Body of pancreas (tissue), 4 donors: ENCODE measurements at regions not wholly inside any gene's neighbourhood (a gene's known extent, or its start where the extent isn't known, plus 50 kb on each side); places are given as distances from the start of the nearest gene placed in this dataset.

ENCODE experiments used
- ATAC-seq: fragments of 150-250 bp; one replicate; pipeline ENCODE4 v1.9.1; 2016
- DNase-seq, 4 donors: peaks; one replicate each; pipeline ENCODE4 v3.0.0-alpha.2; 2019
- H3K27ac ChIP-seq, 4 donors: fragments of 200-600 bp; sonication (generic); 1 replicate in 3 of 4; 2 replicates in 1 of 4; pipeline versions ENCODE4 v1.5.1 to v1.6.1; 2016 to 2019; ENCODE audit warnings: mild to moderate bottlenecking in 1 of 4, mixed read lengths in 1 of 4, moderate library complexity in 1 of 4
- H3K27me3 ChIP-seq, 2 donors: fragments of 200-600 bp; sonication (generic); one replicate each; pipeline ENCODE4 v1.6.0; 2016; ENCODE audit warnings: mild to moderate bottlenecking in 1 of 2
- H3K36me3 ChIP-seq, 2 donors: fragments of 200-600 bp; sonication (generic); replicated peaks in 1 of 2; 2 replicates each; pipeline ENCODE4 v1.5.1; 2016; ENCODE audit warnings: low read depth in 2 of 2; ENCODE audit not compliant: insufficient read depth in 1 of 2
- H3K4me1 ChIP-seq: fragments of 200-600 bp; sonication (generic); one replicate; pipeline ENCODE4 v1.6.0; 2016
- H3K4me3 ChIP-seq, 2 donors: fragments of 200-600 bp; sonication (generic); 1 replicate in 1 of 2; 2 replicates in 1 of 2; pipeline ENCODE4 v1.5.1; 2016 to 2019
- H3K9me3 ChIP-seq, 3 donors: fragments of 200-600 bp; sonication (generic); 1 replicate in 2 of 3; 2 replicates in 1 of 3; pipeline ENCODE4 v1.5.1; 2016
- POLR2A ChIP-seq, 3 donors: fragments of 450-650 bp; IDR thresholded peaks; one replicate each; pipeline ENCODE4 v1.6.1; 2016; ENCODE audit warnings: antibody characterized with exemption in 3 of 3, mild to moderate bottlenecking in 2 of 3
- WGBS, 2 donors: methylation state at CpG; one replicate each; pipeline ENCODE4 v1.1.5; 2017; 5-methylcytosine and 5-hydroxymethylcytosine counted together
- intact Hi-C: fragments of 100-400 bp; cut with DNase I; formaldehyde crosslinking; loops from one replicate; pipeline ENCODE4 v1.15.1; 2023
- TF ChIP-seq, protein P1 (sequence below), 7 experiments: fragments of 450-650 bp in 4 of 7; fragments of 200-600 bp in 3 of 7; sonication (generic) in 3 of 7; IDR thresholded peaks; one replicate each; pipeline ENCODE4 v1.5.1; 2016 to 2019; ENCODE audit warnings: antibody characterized with exemption in 7 of 7

DNA sequence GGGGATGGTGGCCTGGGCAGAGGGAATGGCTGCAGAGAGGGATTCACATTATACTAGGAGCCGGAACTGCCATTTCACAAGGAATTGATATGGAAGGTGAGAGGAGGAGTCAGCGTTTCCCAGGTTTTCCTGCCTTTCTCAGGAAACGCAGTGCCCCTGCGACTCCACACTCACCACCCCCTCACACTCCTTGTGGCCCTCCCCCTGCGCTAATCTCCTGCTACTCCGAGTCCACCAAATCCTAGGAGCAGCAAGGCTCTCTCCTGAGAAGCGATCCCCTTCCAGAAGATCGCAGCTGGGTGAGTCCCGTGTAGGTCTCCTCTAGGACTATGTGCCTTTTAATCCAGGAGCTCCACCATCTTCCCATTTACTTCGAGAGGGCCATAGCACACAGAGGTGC is 140.6 kb downstream of the VAPA start:
- no peaks in the 10 kb centered on the region for H3K27me3 ChIP-seq
- H3K9me3 ChIP-seq: no peaks in the 10 kb centered on the region
- TF ChIP-seq, protein P1, sequence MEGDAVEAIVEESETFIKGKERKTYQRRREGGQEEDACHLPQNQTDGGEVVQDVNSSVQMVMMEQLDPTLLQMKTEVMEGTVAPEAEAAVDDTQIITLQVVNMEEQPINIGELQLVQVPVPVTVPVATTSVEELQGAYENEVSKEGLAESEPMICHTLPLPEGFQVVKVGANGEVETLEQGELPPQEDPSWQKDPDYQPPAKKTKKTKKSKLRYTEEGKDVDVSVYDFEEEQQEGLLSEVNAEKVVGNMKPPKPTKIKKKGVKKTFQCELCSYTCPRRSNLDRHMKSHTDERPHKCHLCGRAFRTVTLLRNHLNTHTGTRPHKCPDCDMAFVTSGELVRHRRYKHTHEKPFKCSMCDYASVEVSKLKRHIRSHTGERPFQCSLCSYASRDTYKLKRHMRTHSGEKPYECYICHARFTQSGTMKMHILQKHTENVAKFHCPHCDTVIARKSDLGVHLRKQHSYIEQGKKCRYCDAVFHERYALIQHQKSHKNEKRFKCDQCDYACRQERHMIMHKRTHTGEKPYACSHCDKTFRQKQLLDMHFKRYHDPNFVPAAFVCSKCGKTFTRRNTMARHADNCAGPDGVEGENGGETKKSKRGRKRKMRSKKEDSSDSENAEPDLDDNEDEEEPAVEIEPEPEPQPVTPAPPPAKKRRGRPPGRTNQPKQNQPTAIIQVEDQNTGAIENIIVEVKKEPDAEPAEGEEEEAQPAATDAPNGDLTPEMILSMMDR (IDR thresholded peaks at IDR 0.05): no peak
- no peak for TF ChIP-seq POLR2A (IDR thresholded peaks at IDR 0.05)
- no peak for DNase-seq
- H3K36me3 ChIP-seq: no peaks in the 10 kb centered on the region
- peaks cover 23% of the 10 kb centered on the region for H3K4me1 ChIP-seq
- H3K4me3 ChIP-seq: no peak overlapping the region
- WGBS, 2 donors: 92 to 93% methylated on average over 10 of the region's 10 CpGs
- intact Hi-C loops: no loop called here
- no peak overlapping the region for H3K27ac ChIP-seq
- no peak for ATAC-seq

GRCh38 chr18:10055125-10055750 is 141.4 kb downstream of the VAPA start:
- intact Hi-C loops: no loop called here
- ATAC-seq (no peak), DNase-seq (no peak)
- WGBS, 2 donors: 89 to 92% methylated on average over 10 of the region's 10 CpGs
- Histone ChIP-seq H3K36me3 (no peaks in the 10 kb centered on the region), H3K9me3 (no peaks in the 10 kb centered on the region), H3K27me3 (no peaks in the 10 kb centered on the region), H3K4me1 (peaks cover 23% of the 10 kb centered on the region), H3K27ac (no peak overlapping the region), H3K4me3 (no peak overlapping the region)
- TF ChIP-seq POLR2A (IDR thresholded peaks at IDR 0.05): no peak
- TF ChIP-seq, protein P1 (IDR thresholded peaks at IDR 0.05): no peak

- Histone ChIP-seq H3K9me3 (no peaks in the 10 kb centered on the region), H3K4me3 (no peak overlapping the region), H3K27ac (no peak overlapping the region), H3K27me3 (no peaks in the 10 kb centered on the region), H3K4me1 (peaks cover 23% of the 10 kb centered on the region), H3K36me3 (no peaks in the 10 kb centered on the region)
- TF ChIP-seq POLR2A (IDR thresholded peaks at IDR 0.05): no peak
- TF ChIP-seq, protein P1 (IDR thresholded peaks at IDR 0.05): no peak
- WGBS, 2 donors: 89 to 97% methylated on average over 11 to 12 of the region's 12 CpGs
- intact Hi-C loops: no loop called here
- DNase-seq (no peak), ATAC-seq (no peak)
Measured at GRCh38 chr18:10056506-10056905, 142.7 kb downstream of the VAPA start.

DNA sequence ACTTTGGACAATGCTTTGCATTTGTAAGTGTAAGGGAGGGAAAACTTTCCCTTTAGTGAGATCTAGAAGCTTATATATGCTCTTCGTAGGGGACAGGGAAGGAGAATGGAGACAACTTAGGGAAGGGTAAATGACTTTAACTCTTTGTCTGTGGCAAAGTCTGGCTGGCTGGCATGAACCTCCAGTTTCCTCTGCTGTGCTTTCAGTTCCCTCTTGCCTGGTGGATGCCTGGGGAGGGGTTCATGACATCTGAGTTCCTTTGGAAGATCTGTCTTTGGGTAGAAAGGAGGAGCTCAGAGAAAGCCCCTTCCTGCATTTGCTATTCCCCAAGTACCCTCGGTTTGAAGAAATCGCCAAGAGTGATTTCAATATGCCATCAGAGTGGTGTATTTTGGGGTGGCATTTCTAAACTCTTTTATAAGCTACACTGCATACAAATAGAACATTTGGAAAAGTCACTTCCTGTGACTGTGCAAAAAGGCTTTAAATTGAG is 143.6 kb downstream of the VAPA start:
- Histone ChIP-seq H3K27ac (peak overlapping the region in 2 of 4 donors; percentile 1 to 66), H3K4me3 (no peak overlapping the region), H3K4me1 (peaks cover 20% of the 10 kb centered on the region), H3K27me3 (no peaks in the 10 kb centered on the region), H3K9me3 (no peaks in the 10 kb centered on the region), H3K36me3 (no peaks in the 10 kb centered on the region)
- DNase-seq (peak in 1 of 4 donors; percentile 30), ATAC-seq (peak; percentile 18)
- TF ChIP-seq, protein P1 (IDR thresholded peaks at IDR 0.05): no peak
- no peak for TF ChIP-seq POLR2A (IDR thresholded peaks at IDR 0.05)
- WGBS, 2 donors: 77 to 78% methylated on average over 3 of the region's 3 CpGs
- intact Hi-C loops: no loop called here
